Nephron (organoid): ENCODE measurements at regions not wholly inside any gene's neighbourhood (a gene's known extent, or its start where the extent isn't known, plus 50 kb on each side); places are given as distances from the start of the nearest gene placed in this dataset.

Experiments used
- H3K27ac Mint-ChIP-seq, 3 experiments: 2 replicates each; pipeline ENCODE4 v1.8.0; 2020; ENCODE audit warnings: mixed read lengths in 3 of 3, mild to moderate bottlenecking in 2 of 3, moderate library complexity in 1 of 3
- H3K27me3 Mint-ChIP-seq: 2 replicates; pipeline ENCODE4 v1.8.0; 2021; ENCODE audit warnings: low read depth, mild to moderate bottlenecking, moderate library complexity, mixed read lengths
- H3K36me3 Mint-ChIP-seq: 2 replicates; pipeline ENCODE4 v1.8.0; 2020; ENCODE audit warnings: low read depth, mixed read lengths
- H3K4me1 Mint-ChIP-seq: 2 replicates; pipeline ENCODE4 v1.8.0; 2020; ENCODE audit warnings: mixed read lengths
- H3K4me3 Mint-ChIP-seq, 3 experiments: 2 replicates each; pipeline ENCODE4 v1.8.0; 2020; ENCODE audit warnings: mild to moderate bottlenecking in 3 of 3, mixed read lengths in 3 of 3, moderate library complexity in 2 of 3
- H3K9me3 Mint-ChIP-seq: 2 replicates; pipeline ENCODE4 v1.8.0; 2020; ENCODE audit warnings: mixed read lengths
- CTCF ChIP-seq, 3 experiments: fragments of 200-600 bp; sonication (generic); IDR thresholded peaks; one replicate each; pipeline ENCODE4 v1.5.0; 2021; ENCODE audit warnings: antibody characterized with exemption in 3 of 3; ENCODE audit not compliant: unreplicated experiment in 3 of 3

GRCh38 chr14:22382395-22382794 is 206.6 kb downstream of the DAD1 start:
- peaks cover 35% of the 10 kb centered on the region for H3K4me1 Mint-ChIP-seq
- no peak for TF ChIP-seq CTCF (IDR thresholded peaks at IDR 0.05; ENCODE audit: unreplicated experiment in 3 of 3)
- H3K9me3 Mint-ChIP-seq: no peaks in the 10 kb centered on the region
- H3K27ac Mint-ChIP-seq: peak overlapping the region in 2 of 3 experiments; percentile 36 to 37
- H3K4me3 Mint-ChIP-seq: no peak overlapping the region
- no peaks in the 10 kb centered on the region for H3K36me3 Mint-ChIP-seq
- H3K27me3 Mint-ChIP-seq: peaks cover 8% of the 10 kb centered on the region

DNA sequence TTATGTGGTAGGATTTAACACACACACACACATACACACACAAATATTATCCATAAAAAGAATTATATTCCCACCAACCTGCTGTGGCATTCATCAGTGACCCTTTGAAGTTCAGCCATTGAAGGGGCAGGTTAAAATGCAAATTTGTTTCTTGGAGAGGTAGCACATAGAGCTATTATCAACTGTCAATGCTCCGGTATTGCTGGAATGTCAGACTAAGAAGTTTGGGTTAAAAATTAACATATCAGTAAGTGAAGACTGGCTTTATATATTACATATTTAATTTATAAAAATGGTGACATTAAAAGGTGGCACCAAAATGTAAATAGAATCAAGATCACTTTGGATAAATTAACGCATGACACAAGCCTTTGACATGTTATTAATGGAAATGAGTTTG is 207.3 kb downstream of the DAD1 start:
- no peaks in the 10 kb centered on the region for H3K36me3 Mint-ChIP-seq
- no peak for TF ChIP-seq CTCF (IDR thresholded peaks at IDR 0.05; ENCODE audit: unreplicated experiment in 3 of 3)
- no peaks in the 10 kb centered on the region for H3K9me3 Mint-ChIP-seq
- no peak overlapping the region for H3K4me3 Mint-ChIP-seq
- H3K27ac Mint-ChIP-seq: peak overlapping the region; percentile 32 to 37 (median 36)
- H3K4me1 Mint-ChIP-seq: peaks cover 31% of the 10 kb centered on the region
- peaks cover 5% of the 10 kb centered on the region for H3K27me3 Mint-ChIP-seq

GRCh38 chr14:22381408-22381760 is 207.6 kb downstream of the DAD1 start:
- Mint-ChIP-seq H3K9me3 (no peaks in the 10 kb centered on the region), H3K4me1 (peaks cover 31% of the 10 kb centered on the region), H3K27me3 (peaks cover 5% of the 10 kb centered on the region), H3K4me3 (no peak overlapping the region), H3K36me3 (no peaks in the 10 kb centered on the region), H3K27ac (peak overlapping the region; percentile 24 to 49 (median 36))
- no peak for TF ChIP-seq CTCF (IDR thresholded peaks at IDR 0.05; ENCODE audit: unreplicated experiment in 3 of 3)

DNA sequence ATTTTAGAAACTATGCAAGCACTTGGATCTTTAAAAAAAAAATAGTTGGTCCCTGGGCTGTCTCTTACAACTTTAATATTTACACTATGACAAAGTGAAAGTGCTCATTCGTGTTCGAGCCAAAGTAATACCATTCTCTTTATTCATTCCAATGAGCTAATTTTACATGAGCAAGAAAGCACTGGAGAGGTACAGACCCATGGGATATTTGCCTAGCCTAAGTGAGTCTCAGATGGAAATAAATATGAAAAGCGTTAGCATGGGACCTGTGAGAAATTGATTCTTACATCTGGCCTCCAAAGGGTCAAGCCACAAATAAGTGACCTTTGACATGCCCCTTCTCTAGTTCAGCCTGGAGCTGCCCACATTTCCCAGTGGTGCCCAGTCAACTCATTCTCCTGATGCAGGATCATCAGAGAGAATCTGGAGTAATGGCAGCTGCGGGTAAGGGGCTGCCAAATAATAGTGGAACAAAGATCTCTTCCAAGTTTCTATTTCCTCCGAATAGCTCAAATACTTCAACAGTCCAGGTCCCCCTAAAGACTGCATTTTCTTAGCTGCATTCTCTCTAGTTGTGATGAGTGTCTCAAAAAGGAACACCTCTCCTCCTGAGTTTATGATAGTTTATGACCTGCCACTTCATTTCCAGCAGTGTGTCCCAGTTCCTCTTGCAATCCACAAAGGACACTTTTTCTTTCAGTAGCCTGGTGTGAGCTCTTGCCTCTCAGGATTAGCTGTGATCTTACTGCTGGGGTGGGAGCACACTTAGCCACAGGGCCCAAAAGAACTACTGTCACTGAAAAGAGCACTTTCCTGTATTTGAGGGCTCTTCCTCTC is 208.2 kb downstream of the DAD1 start:
- Mint-ChIP-seq H3K4me1 (peaks cover 29% of the 10 kb centered on the region), H3K27ac (peak overlapping the region; percentile 24 to 49 (median 36)), H3K36me3 (no peaks in the 10 kb centered on the region), H3K9me3 (no peaks in the 10 kb centered on the region), H3K4me3 (no peak overlapping the region), H3K27me3 (peaks cover 4% of the 10 kb centered on the region)
- no peak for TF ChIP-seq CTCF (IDR thresholded peaks at IDR 0.05; ENCODE audit: unreplicated experiment in 3 of 3)

DNA sequence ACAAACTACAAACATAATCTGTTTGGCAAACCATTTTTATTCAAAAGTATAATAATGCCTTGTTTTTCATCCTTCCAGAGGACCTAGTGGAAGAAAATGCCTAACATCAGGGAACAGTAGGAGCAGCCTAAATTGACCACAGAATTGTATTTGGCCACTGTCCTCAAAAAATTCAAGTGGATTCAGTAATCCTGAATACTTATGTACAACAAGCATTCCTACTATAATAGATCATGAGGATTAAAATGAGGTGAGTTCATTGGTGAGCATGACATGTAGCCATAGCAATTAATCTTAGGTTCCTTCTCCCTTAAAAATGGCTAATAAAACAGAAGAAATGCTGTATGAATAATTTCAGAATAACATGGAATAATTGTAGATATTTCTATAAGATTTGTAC is 209.3 kb downstream of the DAD1 start:
- Mint-ChIP-seq H3K4me1 (peaks cover 18% of the 10 kb centered on the region), H3K27ac (no peak overlapping the region), H3K36me3 (no peaks in the 10 kb centered on the region), H3K27me3 (no peaks in the 10 kb centered on the region), H3K4me3 (no peak overlapping the region), H3K9me3 (no peaks in the 10 kb centered on the region)
- no peak for TF ChIP-seq CTCF (IDR thresholded peaks at IDR 0.05; ENCODE audit: unreplicated experiment in 3 of 3)

GRCh38 chr14:22378181-22378580 is 210.8 kb downstream of the DAD1 start:
- no peaks in the 10 kb centered on the region for H3K9me3 Mint-ChIP-seq
- H3K27ac Mint-ChIP-seq: no peak overlapping the region
- H3K27me3 Mint-ChIP-seq: no peaks in the 10 kb centered on the region
- no peak for TF ChIP-seq CTCF (IDR thresholded peaks at IDR 0.05; ENCODE audit: unreplicated experiment in 3 of 3)
- H3K36me3 Mint-ChIP-seq: no peaks in the 10 kb centered on the region
- no peak overlapping the region for H3K4me3 Mint-ChIP-seq
- peaks cover 15% of the 10 kb centered on the region for H3K4me1 Mint-ChIP-seq
